ENCODE measurements at regions not wholly inside any gene's neighbourhood (a gene's known extent, or its start where the extent isn't known, plus 50 kb on each side); places are given as distances from the start of the nearest gene placed in this dataset.

DNA sequence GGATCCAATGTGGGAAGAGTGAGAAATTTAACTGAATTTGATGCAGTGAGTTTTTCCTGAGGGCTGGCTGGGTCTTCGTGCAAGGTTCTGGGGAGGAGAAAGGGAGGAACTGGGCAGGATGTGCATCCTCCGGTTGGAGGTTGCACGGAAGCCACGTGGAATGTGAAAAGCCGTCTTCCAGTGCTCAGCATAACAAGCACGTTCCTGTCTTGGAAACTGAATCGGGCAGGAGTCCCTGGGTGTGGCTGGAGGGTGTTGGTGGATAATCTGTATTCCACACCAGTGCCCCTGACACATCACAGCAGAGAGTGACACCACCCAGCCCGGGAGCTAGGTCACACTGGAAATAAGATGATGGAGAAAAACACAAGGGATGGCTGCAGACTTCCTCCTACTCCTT is 154.3 kb downstream of the C5orf15 start (continued):
- TF ChIP-seq, protein P1, sequence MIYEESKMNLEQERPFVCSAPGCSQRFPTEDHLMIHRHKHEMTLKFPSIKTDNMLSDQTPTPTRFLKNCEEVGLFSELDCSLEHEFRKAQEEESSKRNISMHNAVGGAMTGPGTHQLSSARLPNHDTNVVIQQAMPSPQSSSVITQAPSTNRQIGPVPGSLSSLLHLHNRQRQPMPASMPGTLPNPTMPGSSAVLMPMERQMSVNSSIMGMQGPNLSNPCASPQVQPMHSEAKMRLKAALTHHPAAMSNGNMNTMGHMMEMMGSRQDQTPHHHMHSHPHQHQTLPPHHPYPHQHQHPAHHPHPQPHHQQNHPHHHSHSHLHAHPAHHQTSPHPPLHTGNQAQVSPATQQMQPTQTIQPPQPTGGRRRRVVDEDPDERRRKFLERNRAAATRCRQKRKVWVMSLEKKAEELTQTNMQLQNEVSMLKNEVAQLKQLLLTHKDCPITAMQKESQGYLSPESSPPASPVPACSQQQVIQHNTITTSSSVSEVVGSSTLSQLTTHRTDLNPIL (CRISPR knock-in tag; IDR thresholded peaks at IDR 0.05; ENCODE audit: low read depth): no peak
- no peak for TF ChIP-seq ZNF70 (CRISPR knock-in tag; IDR thresholded peaks at IDR 0.05)

DNA sequence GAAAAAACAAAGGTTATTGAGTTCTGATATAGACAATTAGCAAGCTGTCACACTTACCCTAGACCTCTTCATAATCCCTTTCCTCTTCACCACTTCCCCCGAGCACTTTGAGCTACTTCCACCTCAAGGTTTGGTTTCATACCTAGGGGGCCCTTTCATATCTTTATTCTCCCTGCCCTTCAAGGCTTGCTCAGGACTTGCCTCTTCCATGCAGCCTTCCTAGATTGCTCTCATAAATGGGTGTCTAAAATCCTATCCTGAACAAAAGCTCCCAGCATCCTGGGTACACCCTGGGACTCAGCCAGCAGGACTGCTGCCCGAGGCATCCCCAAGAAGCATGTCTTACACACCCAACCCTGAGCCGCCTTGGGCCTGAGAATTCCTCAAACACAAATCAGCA is 157.3 kb downstream of the C5orf15 start:
- ATAC-seq: no peak
- TF ChIP-seq, protein P1 (CRISPR knock-in tag; IDR thresholded peaks at IDR 0.05; ENCODE audit: low read depth): no peak

DNA sequence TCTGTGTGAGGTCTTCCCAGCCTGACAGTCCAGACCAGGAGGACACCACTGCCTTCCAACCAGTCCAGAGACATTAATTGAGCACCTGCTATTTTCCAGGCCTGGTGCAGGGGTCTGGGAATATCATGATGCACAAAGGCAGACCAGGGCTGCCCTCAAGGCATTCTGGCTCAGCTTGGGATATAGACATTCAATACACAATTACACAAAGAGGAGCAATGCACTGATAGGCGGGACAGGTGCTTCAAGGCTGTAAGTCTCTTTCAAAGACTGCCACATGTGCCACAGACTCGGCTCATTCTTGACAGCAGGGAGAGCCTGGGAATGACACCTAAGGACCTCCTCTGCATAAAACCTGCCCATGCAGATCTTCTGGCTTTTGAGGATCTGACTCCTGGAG is 158.6 kb downstream of the C5orf15 start:
- no peak for ATAC-seq
- TF ChIP-seq ZNF70 (CRISPR knock-in tag; IDR thresholded peaks at IDR 0.05): no peak
- TF ChIP-seq, protein P2, sequence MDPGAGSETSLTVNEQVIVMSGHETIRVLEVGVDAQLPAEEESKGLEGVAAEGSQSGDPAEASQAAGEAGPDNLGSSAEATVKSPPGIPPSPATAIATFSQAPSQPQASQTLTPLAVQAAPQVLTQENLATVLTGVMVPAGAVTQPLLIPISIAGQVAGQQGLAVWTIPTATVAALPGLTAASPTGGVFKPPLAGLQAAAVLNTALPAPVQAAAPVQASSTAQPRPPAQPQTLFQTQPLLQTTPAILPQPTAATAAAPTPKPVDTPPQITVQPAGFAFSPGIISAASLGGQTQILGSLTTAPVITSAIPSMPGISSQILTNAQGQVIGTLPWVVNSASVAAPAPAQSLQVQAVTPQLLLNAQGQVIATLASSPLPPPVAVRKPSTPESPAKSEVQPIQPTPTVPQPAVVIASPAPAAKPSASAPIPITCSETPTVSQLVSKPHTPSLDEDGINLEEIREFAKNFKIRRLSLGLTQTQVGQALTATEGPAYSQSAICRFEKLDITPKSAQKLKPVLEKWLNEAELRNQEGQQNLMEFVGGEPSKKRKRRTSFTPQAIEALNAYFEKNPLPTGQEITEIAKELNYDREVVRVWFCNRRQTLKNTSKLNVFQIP (CRISPR knock-in tag; IDR thresholded peaks at IDR 0.05; ENCODE audit: borderline replicate concordance, low read depth): no peak

DNA sequence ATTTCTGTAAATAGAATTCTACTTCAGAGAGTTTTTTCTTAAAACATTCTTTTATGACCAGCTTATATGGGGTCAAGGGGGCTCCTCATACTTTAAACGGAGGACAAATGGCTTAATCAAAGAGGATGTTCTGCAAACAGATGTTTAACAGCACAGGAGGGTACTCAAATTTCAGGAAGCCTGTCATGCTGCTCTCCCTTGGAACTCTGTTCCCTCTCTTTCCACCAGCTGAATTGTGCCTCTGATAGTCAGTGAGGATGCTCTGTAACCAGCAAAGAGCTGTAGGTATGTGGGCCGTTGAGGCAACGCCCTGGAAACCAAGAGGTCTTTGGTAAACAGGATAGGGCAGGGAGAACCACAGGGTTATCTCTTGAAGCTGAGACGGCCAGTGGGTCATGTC is 161.1 kb downstream of the C5orf15 start:
- no peak for ATAC-seq
- TF ChIP-seq RARB (CRISPR knock-in tag; IDR thresholded peaks at IDR 0.05) (no peak), ZNF70 (CRISPR knock-in tag; IDR thresholded peaks at IDR 0.05) (no peak), ESRRG (CRISPR knock-in tag; IDR thresholded peaks at IDR 0.05) (no peak), TCF4 (CRISPR knock-in tag; IDR thresholded peaks at IDR 0.05; ENCODE audit: borderline replicate concordance) (no peak), OSR1 (CRISPR knock-in tag; IDR thresholded peaks at IDR 0.05) (no peak)
- TF ChIP-seq, protein P3, sequence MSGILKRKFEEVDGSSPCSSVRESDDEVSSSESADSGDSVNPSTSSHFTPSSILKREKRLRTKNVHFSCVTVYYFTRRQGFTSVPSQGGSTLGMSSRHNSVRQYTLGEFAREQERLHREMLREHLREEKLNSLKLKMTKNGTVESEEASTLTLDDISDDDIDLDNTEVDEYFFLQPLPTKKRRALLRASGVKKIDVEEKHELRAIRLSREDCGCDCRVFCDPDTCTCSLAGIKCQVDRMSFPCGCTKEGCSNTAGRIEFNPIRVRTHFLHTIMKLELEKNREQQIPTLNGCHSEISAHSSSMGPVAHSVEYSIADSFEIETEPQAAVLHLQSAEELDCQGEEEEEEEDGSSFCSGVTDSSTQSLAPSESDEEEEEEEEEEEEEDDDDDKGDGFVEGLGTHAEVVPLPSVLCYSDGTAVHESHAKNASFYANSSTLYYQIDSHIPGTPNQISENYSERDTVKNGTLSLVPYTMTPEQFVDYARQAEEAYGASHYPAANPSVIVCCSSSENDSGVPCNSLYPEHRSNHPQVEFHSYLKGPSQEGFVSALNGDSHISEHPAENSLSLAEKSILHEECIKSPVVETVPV (CRISPR knock-in tag; IDR thresholded peaks at IDR 0.05): no peak

DNA sequence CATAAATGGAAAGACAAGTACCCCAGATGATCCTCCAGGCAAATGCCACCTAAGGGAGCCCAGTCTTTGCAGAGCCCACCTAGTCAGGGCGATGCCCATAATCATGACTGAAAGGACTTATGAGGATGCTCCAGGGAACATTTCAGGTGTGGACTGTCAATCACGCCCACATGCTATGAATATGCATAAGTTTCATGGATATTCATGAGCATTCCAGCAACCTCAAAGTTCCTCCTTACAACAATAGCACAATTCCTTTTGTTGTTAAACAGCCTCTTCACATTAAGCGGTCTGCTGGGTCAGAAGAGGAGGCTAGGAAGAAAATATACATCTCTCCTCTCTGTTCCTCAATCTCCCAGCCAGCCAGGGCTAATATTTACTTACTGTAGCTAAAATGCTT is 161.6 kb downstream of the C5orf15 start:
- no peak for TF ChIP-seq OSR1 (CRISPR knock-in tag; IDR thresholded peaks at IDR 0.05)
- no peak for TF ChIP-seq SNAI2 (CRISPR knock-in tag; IDR thresholded peaks at IDR 0.05)
- no peak for TF ChIP-seq ARNTL (CRISPR knock-in tag; IDR thresholded peaks at IDR 0.05; ENCODE audit: borderline replicate concordance, low read depth)
- TF ChIP-seq, protein P3 (CRISPR knock-in tag; IDR thresholded peaks at IDR 0.05): no peak
- no peak for TF ChIP-seq ISL1 (CRISPR knock-in tag; IDR thresholded peaks at IDR 0.05)
- TF ChIP-seq BACH2 (CRISPR knock-in tag; IDR thresholded peaks at IDR 0.05; ENCODE audit: borderline replicate concordance): no peak
- no peak for TF ChIP-seq ZFP30 (CRISPR knock-in tag; IDR thresholded peaks at IDR 0.05)
- TF ChIP-seq ZNF70 (CRISPR knock-in tag; IDR thresholded peaks at IDR 0.05): no peak
- no peak for TF ChIP-seq ZFP3 (CRISPR knock-in tag; IDR thresholded peaks at IDR 0.05)

DNA sequence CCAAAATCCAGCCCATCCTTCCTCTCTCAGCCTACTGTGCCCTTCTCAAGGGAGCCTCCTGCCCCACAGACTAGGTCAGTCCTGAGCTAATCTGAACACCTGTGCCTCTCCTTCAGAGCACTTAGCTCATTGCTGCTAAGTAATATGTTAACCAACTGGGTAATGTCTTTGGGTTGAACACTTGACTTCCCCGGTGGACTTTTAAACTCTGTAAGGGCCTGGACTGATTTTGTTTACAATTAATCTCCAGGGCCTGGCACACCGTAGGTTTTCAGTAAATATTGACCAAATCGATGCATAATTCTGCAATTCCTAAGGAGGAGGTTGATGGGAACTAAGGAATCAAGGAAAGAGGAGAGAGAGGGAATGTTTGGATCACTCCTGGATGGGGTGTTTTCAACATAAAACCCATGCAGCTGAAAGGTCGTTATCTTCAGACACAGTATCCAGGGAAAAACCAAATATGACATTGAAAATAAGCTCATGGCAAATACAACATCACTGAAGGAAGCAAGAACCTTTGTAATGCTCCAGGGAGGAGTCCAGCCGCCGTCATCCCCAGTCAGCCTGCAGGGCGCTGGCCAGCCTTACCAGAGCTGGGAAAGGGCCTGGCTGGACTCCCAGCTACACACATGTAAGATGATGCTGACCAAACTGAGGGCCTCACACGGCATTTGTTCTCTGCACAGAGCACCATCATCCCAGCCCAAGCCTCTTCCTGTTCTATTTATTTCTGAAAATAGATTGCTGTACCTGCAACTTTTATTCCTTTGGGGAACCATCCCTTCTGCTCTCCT is 166.3 kb downstream of the C5orf15 start:
- ATAC-seq: no peak
- TF ChIP-seq, protein P2 (CRISPR knock-in tag; IDR thresholded peaks at IDR 0.05; ENCODE audit: borderline replicate concordance, low read depth): no peak
- TF ChIP-seq ZFP3 (CRISPR knock-in tag; IDR thresholded peaks at IDR 0.05) (no peak), TCF4 (CRISPR knock-in tag; IDR thresholded peaks at IDR 0.05; ENCODE audit: borderline replicate concordance) (no peak), ZNF70 (CRISPR knock-in tag; IDR thresholded peaks at IDR 0.05) (no peak), GLIS3 (CRISPR knock-in tag; IDR thresholded peaks at IDR 0.05) (no peak), OSR1 (CRISPR knock-in tag; IDR thresholded peaks at IDR 0.05) (no peak), CSDC2 (CRISPR knock-in tag; IDR thresholded peaks at IDR 0.05) (no peak), TOX (CRISPR knock-in tag; IDR thresholded peaks at IDR 0.05; ENCODE audit: borderline replicate concordance) (no peak), RARB (CRISPR knock-in tag; IDR thresholded peaks at IDR 0.05) (no peak)
- TF ChIP-seq, protein P4, sequence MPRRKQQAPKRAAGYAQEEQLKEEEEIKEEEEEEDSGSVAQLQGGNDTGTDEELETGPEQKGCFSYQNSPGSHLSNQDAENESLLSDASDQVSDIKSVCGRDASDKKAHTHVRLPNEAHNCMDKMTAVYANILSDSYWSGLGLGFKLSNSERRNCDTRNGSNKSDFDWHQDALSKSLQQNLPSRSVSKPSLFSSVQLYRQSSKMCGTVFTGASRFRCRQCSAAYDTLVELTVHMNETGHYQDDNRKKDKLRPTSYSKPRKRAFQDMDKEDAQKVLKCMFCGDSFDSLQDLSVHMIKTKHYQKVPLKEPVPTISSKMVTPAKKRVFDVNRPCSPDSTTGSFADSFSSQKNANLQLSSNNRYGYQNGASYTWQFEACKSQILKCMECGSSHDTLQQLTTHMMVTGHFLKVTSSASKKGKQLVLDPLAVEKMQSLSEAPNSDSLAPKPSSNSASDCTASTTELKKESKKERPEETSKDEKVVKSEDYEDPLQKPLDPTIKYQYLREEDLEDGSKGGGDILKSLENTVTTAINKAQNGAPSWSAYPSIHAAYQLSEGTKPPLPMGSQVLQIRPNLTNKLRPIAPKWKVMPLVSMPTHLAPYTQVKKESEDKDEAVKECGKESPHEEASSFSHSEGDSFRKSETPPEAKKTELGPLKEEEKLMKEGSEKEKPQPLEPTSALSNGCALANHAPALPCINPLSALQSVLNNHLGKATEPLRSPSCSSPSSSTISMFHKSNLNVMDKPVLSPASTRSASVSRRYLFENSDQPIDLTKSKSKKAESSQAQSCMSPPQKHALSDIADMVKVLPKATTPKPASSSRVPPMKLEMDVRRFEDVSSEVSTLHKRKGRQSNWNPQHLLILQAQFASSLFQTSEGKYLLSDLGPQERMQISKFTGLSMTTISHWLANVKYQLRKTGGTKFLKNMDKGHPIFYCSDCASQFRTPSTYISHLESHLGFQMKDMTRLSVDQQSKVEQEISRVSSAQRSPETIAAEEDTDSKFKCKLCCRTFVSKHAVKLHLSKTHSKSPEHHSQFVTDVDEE (CRISPR knock-in tag; IDR thresholded peaks at IDR 0.05): no peak

More for the DNA sequence above, 161.6 kb downstream of the C5orf15 start:
- no peak for ATAC-seq
